Kidney epithelial cell (primary cell): ENCODE measurements at regions not wholly inside any gene's neighbourhood (a gene's known extent, or its start where the extent isn't known, plus 50 kb on each side); places are given as distances from the start of the nearest gene placed in this dataset.

ENCODE experiments used
- DNase-seq: peaks from one replicate; pipeline ENCODE4 v3.0.0-alpha.2; 2010; ENCODE audit warnings: low read depth
- H3K27me3 ChIP-seq: 2 replicates; pipeline ENCODE4 v1.6.0; 2011; ENCODE audit warnings: low read length; ENCODE audit not compliant: control insufficient read depth, insufficient read depth
- H3K36me3 ChIP-seq: 2 replicates; pipeline ENCODE4 v1.5.1; 2011; ENCODE audit warnings: low read length; ENCODE audit not compliant: control insufficient read depth, insufficient read depth
- H3K4me3 ChIP-seq: 2 replicates; pipeline ENCODE4 v1.5.1; 2011; ENCODE audit warnings: low read depth, mild to moderate bottlenecking, control low read depth, low read length
- TF ChIP-seq, protein P1 (sequence below): IDR thresholded peaks from 2 replicates; pipeline ENCODE4 v1.5.1; 2011; ENCODE audit warnings: mild to moderate bottlenecking, moderate library complexity, low read length, control low read depth, inconsistent platforms; ENCODE audit not compliant: insufficient read depth, poor library complexity, severe bottlenecking

DNA sequence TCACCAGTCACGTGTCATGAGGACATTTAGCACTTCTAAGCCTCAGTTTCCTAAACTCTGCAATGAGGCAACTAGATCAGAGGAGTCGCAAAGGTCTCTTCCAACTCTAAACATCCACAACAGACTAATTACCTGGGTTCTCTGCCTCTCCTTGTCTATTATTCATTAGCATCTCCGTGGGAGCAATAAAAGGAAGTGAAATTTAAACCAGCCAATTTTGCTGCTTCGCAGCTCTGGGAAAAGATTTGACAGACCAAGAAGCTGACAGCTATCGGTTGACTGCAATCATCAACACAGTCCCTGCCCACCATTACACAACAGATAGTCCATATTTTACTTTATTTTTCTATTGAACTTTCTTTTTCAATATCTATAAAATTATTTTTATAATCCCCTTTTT is 308.9 kb downstream of the NR2F1-AS1 start:
- no peaks in the 10 kb centered on the region for H3K27me3 ChIP-seq
- no peak overlapping the region for H3K4me3 ChIP-seq
- no peaks in the 10 kb centered on the region for H3K36me3 ChIP-seq
- DNase-seq, result no peak
- TF ChIP-seq, protein P1, sequence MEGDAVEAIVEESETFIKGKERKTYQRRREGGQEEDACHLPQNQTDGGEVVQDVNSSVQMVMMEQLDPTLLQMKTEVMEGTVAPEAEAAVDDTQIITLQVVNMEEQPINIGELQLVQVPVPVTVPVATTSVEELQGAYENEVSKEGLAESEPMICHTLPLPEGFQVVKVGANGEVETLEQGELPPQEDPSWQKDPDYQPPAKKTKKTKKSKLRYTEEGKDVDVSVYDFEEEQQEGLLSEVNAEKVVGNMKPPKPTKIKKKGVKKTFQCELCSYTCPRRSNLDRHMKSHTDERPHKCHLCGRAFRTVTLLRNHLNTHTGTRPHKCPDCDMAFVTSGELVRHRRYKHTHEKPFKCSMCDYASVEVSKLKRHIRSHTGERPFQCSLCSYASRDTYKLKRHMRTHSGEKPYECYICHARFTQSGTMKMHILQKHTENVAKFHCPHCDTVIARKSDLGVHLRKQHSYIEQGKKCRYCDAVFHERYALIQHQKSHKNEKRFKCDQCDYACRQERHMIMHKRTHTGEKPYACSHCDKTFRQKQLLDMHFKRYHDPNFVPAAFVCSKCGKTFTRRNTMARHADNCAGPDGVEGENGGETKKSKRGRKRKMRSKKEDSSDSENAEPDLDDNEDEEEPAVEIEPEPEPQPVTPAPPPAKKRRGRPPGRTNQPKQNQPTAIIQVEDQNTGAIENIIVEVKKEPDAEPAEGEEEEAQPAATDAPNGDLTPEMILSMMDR, result no peak

GRCh38 chr5:93267736-93268135 is 313.3 kb downstream of the NR2F1-AS1 start:
- Histone ChIP-seq H3K36me3 (no peaks in the 10 kb centered on the region), H3K4me3 (no peak overlapping the region), H3K27me3 (no peaks in the 10 kb centered on the region)
- TF ChIP-seq, protein P1, result no peak
- no peak for DNase-seq

DNA sequence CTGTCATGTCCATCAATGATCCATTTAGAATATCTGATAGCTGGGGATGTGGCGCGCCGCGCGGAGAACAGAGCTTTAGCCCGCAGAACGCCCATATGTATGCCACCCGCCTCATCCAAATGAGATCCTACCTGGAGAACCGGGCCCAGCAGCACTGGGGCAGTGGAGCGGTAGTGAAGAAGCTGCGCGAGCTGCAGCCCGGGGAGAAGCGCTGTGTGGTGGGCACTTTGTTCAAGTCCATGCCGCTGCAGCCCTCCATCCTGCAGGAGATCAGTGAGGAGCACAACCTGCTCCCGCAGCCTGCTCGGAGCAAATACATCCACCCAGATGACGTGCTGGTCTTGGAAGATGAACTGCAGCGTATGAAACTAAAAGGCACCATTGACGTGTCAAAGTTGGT is 313.7 kb downstream of the NR2F1-AS1 start:
- no peak for DNase-seq
- Histone ChIP-seq H3K4me3 (no peak overlapping the region), H3K27me3 (no peaks in the 10 kb centered on the region), H3K36me3 (no peaks in the 10 kb centered on the region)
- TF ChIP-seq, protein P1, result no peak

- H3K4me3 ChIP-seq, result no peak overlapping the region
- H3K27me3 ChIP-seq, result no peaks in the 10 kb centered on the region
- DNase-seq, result no peak
- TF ChIP-seq, protein P1, result no peak
- H3K36me3 ChIP-seq, result no peaks in the 10 kb centered on the region
Measured at GRCh38 chr5:93257616-93258015, 323.4 kb downstream of the NR2F1-AS1 start.

DNA sequence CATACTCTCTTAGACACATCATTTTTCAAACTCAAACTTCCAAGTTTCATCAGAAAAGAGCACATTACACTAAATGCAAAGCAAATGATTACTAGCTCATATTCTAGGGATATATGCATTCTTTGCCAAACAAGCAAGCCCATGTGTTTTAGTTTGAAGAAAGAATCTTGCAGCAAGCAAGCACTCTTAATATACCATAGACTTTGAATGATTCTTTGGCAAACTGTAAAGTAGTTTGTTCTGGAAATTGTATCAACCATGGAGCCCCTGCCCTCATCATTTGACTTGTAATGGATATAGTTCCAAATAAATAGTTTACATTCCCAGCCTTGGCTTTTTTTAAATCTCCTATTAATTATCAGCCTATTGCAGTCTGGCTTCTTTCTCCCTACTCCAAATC is 325.2 kb downstream of the NR2F1-AS1 start:
- TF ChIP-seq, protein P1, result no peak
- no peak overlapping the region for H3K4me3 ChIP-seq
- DNase-seq, result no peak

GRCh38 chr5:93252165-93252564 is 328.9 kb downstream of the NR2F1-AS1 start:
- Histone ChIP-seq H3K27me3 (no peaks in the 10 kb centered on the region), H3K4me3 (no peak overlapping the region), H3K36me3 (no peaks in the 10 kb centered on the region)
- TF ChIP-seq, protein P1, result peak; percentile 10
- no peak for DNase-seq

More for the DNA sequence above, 325.2 kb downstream of the NR2F1-AS1 start:
- H3K36me3 ChIP-seq, result no peaks in the 10 kb centered on the region
- H3K27me3 ChIP-seq, result no peaks in the 10 kb centered on the region
